ENCODE measurements at regions not wholly inside any gene's neighbourhood (a gene's known extent, or its start where the extent isn't known, plus 50 kb on each side); places are given as distances from the start of the nearest gene placed in this dataset.

- FAIRE-seq, result no peak
- no peak for DNase-seq (ENCODE audit: low spot score)
These were observed 254.6 kb upstream of the NT5E start for GRCh38 chr6:85195243-85195642.

GRCh38 chr6:85193339-85193738 lies 256.5 kb upstream of the NT5E start:
- DNase-seq (ENCODE audit: low spot score) (no peak), FAIRE-seq (no peak)

GRCh38 chr6:85192596-85192995 lies 257.3 kb upstream of the NT5E start:
- DNase-seq (ENCODE audit: low spot score) (no peak), FAIRE-seq (no peak)

GRCh38 chr6:85192186-85192585 lies 257.7 kb upstream of the NT5E start:
- FAIRE-seq, result no peak
- DNase-seq (ENCODE audit: low spot score), result peak; percentile 21

- FAIRE-seq, result no peak
- DNase-seq (ENCODE audit: low spot score), result peak; percentile 7
These were observed 258.2 kb upstream of the NT5E start for GRCh38 chr6:85191656-85192055.

GRCh38 chr6:85186546-85187175 lies 263.2 kb upstream of the NT5E start:
- FAIRE-seq (no peak), DNase-seq (ENCODE audit: low spot score) (no peak)

- no peak for FAIRE-seq
- DNase-seq (ENCODE audit: low spot score), result no peak
These were observed 263.9 kb upstream of the NT5E start for GRCh38 chr6:85185977-85186376.

- DNase-seq (ENCODE audit: low spot score) (no peak), FAIRE-seq (no peak)
These were observed 266.0 kb upstream of the NT5E start for GRCh38 chr6:85183841-85184240.

GRCh38 chr6:85172705-85173104 lies 277.2 kb upstream of the NT5E start:
- FAIRE-seq, result no peak
- no peak for DNase-seq (ENCODE audit: low spot score)

- DNase-seq (ENCODE audit: low spot score) (no peak), FAIRE-seq (no peak)
These were observed 277.7 kb upstream of the NT5E start for GRCh38 chr6:85172161-85172560.

GRCh38 chr6:85169189-85169588 lies 280.7 kb upstream of the NT5E start:
- DNase-seq (ENCODE audit: low spot score) (no peak), FAIRE-seq (no peak)

GRCh38 chr6:85168146-85168545 lies 281.7 kb upstream of the NT5E start:
- DNase-seq (ENCODE audit: low spot score) (no peak), FAIRE-seq (no peak)

GRCh38 chr6:85166114-85166741 lies 283.7 kb upstream of the NT5E start:
- DNase-seq (ENCODE audit: low spot score), result no peak
- FAIRE-seq, result no peak

GRCh38 chr6:85163156-85164080 lies 286.5 kb upstream of the NT5E start:
- no peak for DNase-seq (ENCODE audit: low spot score)
- FAIRE-seq, result no peak

GRCh38 chr6:85157311-85157710 lies 292.6 kb upstream of the NT5E start:
- DNase-seq (ENCODE audit: low spot score) (no peak), FAIRE-seq (no peak)

- no peak for DNase-seq (ENCODE audit: low spot score)
- FAIRE-seq, result no peak
These were observed 306.2 kb upstream of the NT5E start for GRCh38 chr6:85143676-85144075.

GRCh38 chr6:85137865-85138264 lies 312.0 kb upstream of the NT5E start:
- no peak for DNase-seq (ENCODE audit: low spot score)
- FAIRE-seq, result no peak

GRCh38 chr6:85136310-85136709 lies 313.6 kb upstream of the NT5E start:
- no peak for DNase-seq (ENCODE audit: low spot score)
- no peak for FAIRE-seq

- FAIRE-seq (no peak), DNase-seq (ENCODE audit: low spot score) (no peak)
These were observed 314.3 kb upstream of the NT5E start for GRCh38 chr6:85135376-85136094.

GRCh38 chr6:85134172-85134571 lies 315.7 kb upstream of the NT5E start:
- FAIRE-seq, result no peak
- no peak for DNase-seq (ENCODE audit: low spot score)

- FAIRE-seq (no peak), DNase-seq (ENCODE audit: low spot score) (no peak)
These were observed 317.8 kb upstream of the NT5E start for GRCh38 chr6:85132091-85132490.

GRCh38 chr6:85130743-85131142 lies 319.1 kb upstream of the NT5E start:
- FAIRE-seq (no peak), DNase-seq (ENCODE audit: low spot score) (no peak)

All from urothelium cell line (cell line).